RCC 7860 (cell line): ENCODE measurements at regions not wholly inside any gene's neighbourhood (a gene's known extent, or its start where the extent isn't known, plus 50 kb on each side); places are given as distances from the start of the nearest gene placed in this dataset.
"Not testable (repeated sequence)": the region's sequence is repeated elsewhere in the genome, so short reads cannot be mapped to it uniquely, and the experiment has no call there.

ENCODE experiments used
- DNase-seq: peaks from one replicate; pipeline ENCODE4 v3.0.0-alpha.2; 2015; ENCODE audit warnings: low spot score
- FAIRE-seq: peaks from 2 replicates; lab custom pipeline; 2012; peaks lifted over from hg19 to GRCh38; lab: Jason Lieb, UNC

GRCh38 chr14:23744368-23744767 is 108.2 kb downstream of the DHRS2 start:
- DNase-seq, FAIRE-seq: not testable (repeated sequence)

GRCh38 chr14:23750357-23750756 is 114.2 kb downstream of the DHRS2 start:
- FAIRE-seq (no peak), DNase-seq (no peak)

- DNase-seq (peak; percentile 50), FAIRE-seq (no peak)
These were observed 115.5 kb downstream of the DHRS2 start for GRCh38 chr14:23751616-23752015.

GRCh38 chr14:23763394-23763793 is 127.2 kb downstream of the DHRS2 start:
- FAIRE-seq, result no peak
- DNase-seq, result no peak

GRCh38 chr14:23766737-23767401 is 130.7 kb downstream of the DHRS2 start:
- FAIRE-seq (no peak), DNase-seq (no peak)

GRCh38 chr14:23769221-23769728 is 133.1 kb downstream of the DHRS2 start:
- not testable (repeated sequence) for FAIRE-seq, DNase-seq

GRCh38 chr14:23773981-23774380 is 137.8 kb downstream of the DHRS2 start:
- FAIRE-seq (no peak), DNase-seq (no peak)

- DNase-seq, result no peak
These were observed 140.1 kb downstream of the DHRS2 start for GRCh38 chr14:23776296-23776695.

GRCh38 chr14:23785208-23785607 is 149.0 kb downstream of the DHRS2 start:
- FAIRE-seq, result no peak
- DNase-seq, result no peak

More at GRCh38 chr14:23776296-23776695, 140.1 kb downstream of the DHRS2 start:
- no peak for FAIRE-seq

GRCh38 chr14:23787436-23787835 is 151.3 kb downstream of the DHRS2 start:
- DNase-seq (no peak), FAIRE-seq (no peak)

GRCh38 chr14:23789696-23790095 is 153.5 kb downstream of the DHRS2 start:
- FAIRE-seq, result no peak
- DNase-seq, result no peak

- FAIRE-seq, result no peak
- no peak for DNase-seq
These were observed 157.4 kb downstream of the DHRS2 start for GRCh38 chr14:23793532-23793931.

- no peak for FAIRE-seq
- no peak for DNase-seq
These were observed 152.8 kb upstream of the DHRS4 start for GRCh38 chr14:23800811-23801210.

- DNase-seq, result no peak
- FAIRE-seq, result no peak
These were observed 151.8 kb upstream of the DHRS4 start for GRCh38 chr14:23801766-23802165.

- no peak for DNase-seq
- FAIRE-seq, result no peak
These were observed 148.8 kb upstream of the DHRS4 start for GRCh38 chr14:23804817-23805216.

GRCh38 chr14:23805761-23806160 is 147.8 kb upstream of the DHRS4 start:
- no peak for DNase-seq
- no peak for FAIRE-seq

GRCh38 chr14:23814527-23815256 is 138.9 kb upstream of the DHRS4 start:
- FAIRE-seq, result no peak

GRCh38 chr14:23816371-23816770 is 137.2 kb upstream of the DHRS4 start:
- DNase-seq, result no peak
- no peak for FAIRE-seq

More at GRCh38 chr14:23814527-23815256, 138.9 kb upstream of the DHRS4 start:
- no peak for DNase-seq

GRCh38 chr14:23817164-23817767 is 136.3 kb upstream of the DHRS4 start:
- DNase-seq (no peak), FAIRE-seq (no peak)

- DNase-seq (no peak), FAIRE-seq (no peak)
These were observed 126.3 kb upstream of the DHRS4 start for GRCh38 chr14:23827100-23827892.

- no peak for DNase-seq
- FAIRE-seq, result no peak
These were observed 125.6 kb upstream of the DHRS4 start for GRCh38 chr14:23828001-23828400.
